Ascending aorta (tissue), 2 donors: ENCODE measurements at regions not wholly inside any gene's neighbourhood (a gene's known extent, or its start where the extent isn't known, plus 50 kb on each side); places are given as distances from the start of the nearest gene placed in this dataset.

Experiments
- DNase-seq, 2 donors: peaks; one replicate each; pipeline ENCODE4 v3.0.0-alpha.2; 2019; ENCODE audit warnings: low spot score in 2 of 2
- H3K27ac ChIP-seq, 2 donors: fragments of 200-600 bp; sonication (generic); one replicate each; pipeline ENCODE4 v1.5.1; 2016 to 2017; ENCODE audit warnings: mild to moderate bottlenecking in 1 of 2
- H3K27me3 ChIP-seq: fragments of 200-600 bp; sonication (generic); one replicate; pipeline ENCODE4 v1.5.1; 2017
- H3K36me3 ChIP-seq, 2 donors: fragments of 200-600 bp; sonication (generic); one replicate each; pipeline ENCODE4 v1.5.1; 2016
- H3K4me1 ChIP-seq, 2 donors: fragments of 200-600 bp; sonication (generic); one replicate each; pipeline ENCODE4 v1.5.1; 2016 to 2017; ENCODE audit warnings: mild to moderate bottlenecking in 1 of 2
- H3K4me3 ChIP-seq, 2 donors: fragments of 200-600 bp; sonication (generic); one replicate each; pipeline ENCODE4 v1.5.1; 2016 to 2017; ENCODE audit warnings: mild to moderate bottlenecking in 1 of 2
- H3K9me3 ChIP-seq, 2 donors: fragments of 200-600 bp; sonication (generic); one replicate each; pipeline ENCODE4 v1.5.1; 2016
- intact Hi-C: fragments of 100-400 bp; cut with DNase I; formaldehyde crosslinking; loops from one replicate; pipeline ENCODE4 v1.15.1; 2023
- TF ChIP-seq, protein P1 (sequence below), 3 experiments: fragments of 200-600 bp in 2 of 3; fragments of 450-650 bp in 1 of 3; sonication (generic) in 2 of 3; IDR thresholded peaks; one replicate each; pipeline ENCODE4 v1.5.1; 2016 to 2019; ENCODE audit warnings: antibody characterized with exemption in 3 of 3, mild to moderate bottlenecking in 1 of 3, moderate library complexity in 1 of 3

DNA sequence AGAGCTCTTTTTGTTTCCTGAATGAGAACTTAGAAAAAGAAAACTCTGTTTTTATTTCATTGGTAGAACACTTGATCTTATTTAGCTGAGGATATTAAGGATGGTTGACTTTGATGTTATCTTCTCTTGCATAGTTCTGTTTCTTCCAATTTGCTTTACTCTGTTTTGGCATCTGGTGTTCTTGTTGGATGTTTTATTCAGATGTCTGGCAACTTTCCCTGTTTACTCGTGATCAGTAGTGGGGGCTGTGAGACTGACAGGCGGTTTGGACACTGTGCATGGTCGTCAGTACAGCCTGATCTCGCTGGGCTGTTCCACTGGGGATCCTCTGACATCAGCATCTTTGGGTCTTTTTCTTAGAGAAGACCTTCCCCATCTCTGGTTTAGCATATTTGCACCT lies 100.1 kb downstream of the TSN start:
- intact Hi-C loops: no loop called here
- DNase-seq: no peak
- Histone ChIP-seq H3K36me3 (no peaks in the 10 kb centered on the region), H3K4me1 (no peaks in the 10 kb centered on the region), H3K4me3 (no peak overlapping the region), H3K27me3 (no peaks in the 10 kb centered on the region), H3K9me3 (no peaks in the 10 kb centered on the region), H3K27ac (no peak overlapping the region)
- TF ChIP-seq, protein P1, sequence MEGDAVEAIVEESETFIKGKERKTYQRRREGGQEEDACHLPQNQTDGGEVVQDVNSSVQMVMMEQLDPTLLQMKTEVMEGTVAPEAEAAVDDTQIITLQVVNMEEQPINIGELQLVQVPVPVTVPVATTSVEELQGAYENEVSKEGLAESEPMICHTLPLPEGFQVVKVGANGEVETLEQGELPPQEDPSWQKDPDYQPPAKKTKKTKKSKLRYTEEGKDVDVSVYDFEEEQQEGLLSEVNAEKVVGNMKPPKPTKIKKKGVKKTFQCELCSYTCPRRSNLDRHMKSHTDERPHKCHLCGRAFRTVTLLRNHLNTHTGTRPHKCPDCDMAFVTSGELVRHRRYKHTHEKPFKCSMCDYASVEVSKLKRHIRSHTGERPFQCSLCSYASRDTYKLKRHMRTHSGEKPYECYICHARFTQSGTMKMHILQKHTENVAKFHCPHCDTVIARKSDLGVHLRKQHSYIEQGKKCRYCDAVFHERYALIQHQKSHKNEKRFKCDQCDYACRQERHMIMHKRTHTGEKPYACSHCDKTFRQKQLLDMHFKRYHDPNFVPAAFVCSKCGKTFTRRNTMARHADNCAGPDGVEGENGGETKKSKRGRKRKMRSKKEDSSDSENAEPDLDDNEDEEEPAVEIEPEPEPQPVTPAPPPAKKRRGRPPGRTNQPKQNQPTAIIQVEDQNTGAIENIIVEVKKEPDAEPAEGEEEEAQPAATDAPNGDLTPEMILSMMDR (IDR thresholded peaks at IDR 0.05): no peak

DNA sequence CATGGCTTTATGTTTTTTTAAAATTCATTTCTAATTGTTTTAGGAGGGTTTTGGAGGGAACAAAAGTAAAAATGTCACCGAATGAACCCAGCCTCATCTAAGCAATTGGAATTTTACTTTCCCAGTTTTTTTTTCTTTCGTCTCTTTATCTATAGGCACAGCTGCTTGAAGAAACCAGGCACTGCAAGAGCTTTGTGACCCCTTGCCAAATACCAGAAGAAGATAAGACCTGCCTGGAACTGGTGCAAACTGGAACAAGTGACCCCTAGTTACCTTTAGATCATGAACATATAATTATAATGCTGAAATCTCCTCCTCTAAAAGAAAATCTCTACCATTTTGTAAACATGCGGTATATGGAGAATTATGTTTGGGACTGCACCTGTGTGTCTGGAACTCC lies 100.9 kb downstream of the TSN start:
- Histone ChIP-seq H3K36me3 (no peaks in the 10 kb centered on the region), H3K27ac (no peak overlapping the region), H3K4me3 (no peak overlapping the region), H3K4me1 (no peaks in the 10 kb centered on the region), H3K27me3 (no peaks in the 10 kb centered on the region), H3K9me3 (no peaks in the 10 kb centered on the region)
- DNase-seq: no peak
- intact Hi-C loops: no loop called here
- TF ChIP-seq, protein P1 (IDR thresholded peaks at IDR 0.05): no peak

DNA sequence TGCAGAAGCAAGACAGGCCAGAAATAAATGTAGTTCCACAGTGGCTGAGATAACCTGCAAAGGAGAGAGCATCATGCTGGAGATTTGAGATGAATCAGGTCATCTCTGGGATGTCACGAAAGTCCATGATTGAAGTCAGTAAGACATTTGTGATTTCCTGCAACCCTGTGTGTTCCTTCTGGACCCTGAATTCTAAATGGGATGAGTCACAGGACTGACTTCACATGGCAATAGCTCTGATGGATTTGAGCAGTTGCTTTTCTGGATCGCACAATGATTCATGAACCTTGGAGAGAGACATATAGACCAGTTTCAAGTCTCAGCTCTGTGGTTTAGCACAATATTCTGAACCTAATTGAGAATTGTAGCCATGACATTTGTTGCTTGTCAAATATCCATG lies 102.9 kb downstream of the TSN start:
- TF ChIP-seq, protein P1 (IDR thresholded peaks at IDR 0.05): no peak
- H3K4me1 ChIP-seq: no peaks in the 10 kb centered on the region
- no peak overlapping the region for H3K4me3 ChIP-seq
- no peaks in the 10 kb centered on the region for H3K27me3 ChIP-seq
- intact Hi-C loops: no loop called here
- no peak overlapping the region for H3K27ac ChIP-seq
- no peak for DNase-seq
- H3K9me3 ChIP-seq: no peaks in the 10 kb centered on the region
- H3K36me3 ChIP-seq: no peaks in the 10 kb centered on the region

- TF ChIP-seq, protein P1 (IDR thresholded peaks at IDR 0.05): no peak
- no peak overlapping the region for H3K4me3 ChIP-seq
- H3K27me3 ChIP-seq: no peaks in the 10 kb centered on the region
- DNase-seq: no peak
- intact Hi-C loops: no loop called here
- H3K36me3 ChIP-seq: no peaks in the 10 kb centered on the region
- H3K9me3 ChIP-seq: no peaks in the 10 kb centered on the region
- H3K27ac ChIP-seq: no peak overlapping the region
- H3K4me1 ChIP-seq: no peaks in the 10 kb centered on the region
Measured at GRCh38 chr2:121858847-121859246, 103.4 kb downstream of the TSN start.

- H3K4me3 ChIP-seq: no peak overlapping the region
- no peak overlapping the region for H3K27ac ChIP-seq
- TF ChIP-seq, protein P1 (IDR thresholded peaks at IDR 0.05): no peak
- no peaks in the 10 kb centered on the region for H3K9me3 ChIP-seq
- H3K4me1 ChIP-seq: no peaks in the 10 kb centered on the region
- no peaks in the 10 kb centered on the region for H3K27me3 ChIP-seq
- no peaks in the 10 kb centered on the region for H3K36me3 ChIP-seq
- DNase-seq: no peak
- intact Hi-C loops: no loop called here
Measured at GRCh38 chr2:121860033-121860757, 104.7 kb downstream of the TSN start.
